GM19238 (cell line): ENCODE measurements at regions not wholly inside any gene's neighbourhood (a gene's known extent, or its start where the extent isn't known, plus 50 kb on each side); places are given as distances from the start of the nearest gene placed in this dataset.

Experiments used
- DNase-seq: peaks from one replicate; pipeline ENCODE4 v3.0.0; 2011; ENCODE audit warnings: low spot score; ENCODE audit not compliant: insufficient read length

DNA sequence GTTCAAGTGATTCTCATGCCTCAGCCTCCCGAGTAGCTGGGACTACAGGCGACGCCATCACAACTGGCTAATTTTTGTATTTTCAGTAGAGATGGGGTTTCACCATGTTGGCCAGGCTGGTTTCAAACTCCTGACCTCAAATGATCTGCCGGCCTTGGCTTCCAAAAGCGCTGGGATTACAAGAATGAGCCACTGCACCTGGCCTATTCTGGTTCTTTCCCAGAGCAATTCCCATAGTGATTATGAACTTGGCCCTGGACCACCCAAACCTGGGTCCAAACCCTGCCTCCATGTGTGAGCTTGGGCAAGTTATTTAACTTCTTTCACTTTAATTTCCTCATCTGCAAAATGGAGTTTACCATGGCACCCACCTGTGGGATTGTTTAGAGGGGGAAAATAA, 61.5 kb upstream of the HEPHL1 start:
- DNase-seq: no peak

DNA sequence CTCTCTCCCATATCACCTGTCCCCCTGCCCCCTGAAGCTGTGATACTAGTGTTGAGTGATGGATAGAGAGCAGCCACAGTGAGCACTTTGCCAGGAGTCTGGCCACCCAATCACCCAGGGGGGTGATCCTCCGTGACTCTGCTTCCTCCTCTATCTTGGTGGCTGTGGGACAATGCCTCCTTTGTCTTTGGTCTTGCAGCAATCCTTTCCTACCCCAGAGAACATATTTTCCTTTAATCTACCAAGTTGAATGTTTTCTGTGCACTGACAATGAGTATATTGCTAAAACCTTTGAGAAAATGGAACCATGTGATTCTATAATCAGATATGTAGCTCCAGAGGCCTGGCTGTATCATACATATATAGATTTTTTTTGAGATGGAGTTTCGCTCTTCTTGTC, 58.1 kb upstream of the HEPHL1 start:
- no peak for DNase-seq

DNA sequence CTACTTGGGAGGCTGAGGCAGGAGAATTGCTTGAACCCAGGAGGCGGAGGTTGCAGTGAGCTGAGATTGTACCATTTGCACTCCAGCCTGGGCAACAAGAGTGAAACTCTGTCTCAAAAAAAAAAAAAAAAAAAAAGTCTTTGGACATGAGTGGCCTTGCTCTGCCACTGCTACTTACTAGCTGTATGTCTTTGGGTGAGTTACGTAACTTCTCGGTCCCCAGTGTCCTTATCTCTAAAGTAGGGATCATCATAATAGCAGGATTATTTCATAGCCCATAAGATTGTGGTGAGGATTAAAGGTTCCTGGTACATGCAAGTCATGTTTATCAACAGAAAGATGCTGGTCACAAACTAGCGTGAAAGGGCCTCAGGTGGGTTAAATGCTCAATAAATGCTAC, 53.9 kb upstream of the HEPHL1 start:
- DNase-seq: no peak

DNA sequence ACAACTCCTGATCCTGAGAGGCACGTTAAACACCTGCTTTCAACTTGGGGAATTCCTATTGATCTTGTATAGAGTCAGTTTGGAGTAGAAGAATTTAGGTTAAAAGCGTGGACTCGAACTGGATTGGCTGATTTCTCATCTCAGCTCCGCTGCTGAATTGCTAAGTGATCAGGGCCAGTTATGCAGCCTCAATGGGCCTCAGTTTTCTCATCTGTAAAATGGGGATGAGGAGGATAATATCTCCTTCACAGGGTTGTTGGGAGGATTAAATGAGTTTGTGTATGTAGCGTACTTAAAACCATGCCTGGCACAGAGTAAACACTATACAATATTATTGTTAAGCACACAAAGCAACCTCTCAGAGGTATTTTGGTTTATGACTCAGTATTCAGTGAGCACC, 53.2 kb upstream of the HEPHL1 start:
- no peak for DNase-seq

DNA sequence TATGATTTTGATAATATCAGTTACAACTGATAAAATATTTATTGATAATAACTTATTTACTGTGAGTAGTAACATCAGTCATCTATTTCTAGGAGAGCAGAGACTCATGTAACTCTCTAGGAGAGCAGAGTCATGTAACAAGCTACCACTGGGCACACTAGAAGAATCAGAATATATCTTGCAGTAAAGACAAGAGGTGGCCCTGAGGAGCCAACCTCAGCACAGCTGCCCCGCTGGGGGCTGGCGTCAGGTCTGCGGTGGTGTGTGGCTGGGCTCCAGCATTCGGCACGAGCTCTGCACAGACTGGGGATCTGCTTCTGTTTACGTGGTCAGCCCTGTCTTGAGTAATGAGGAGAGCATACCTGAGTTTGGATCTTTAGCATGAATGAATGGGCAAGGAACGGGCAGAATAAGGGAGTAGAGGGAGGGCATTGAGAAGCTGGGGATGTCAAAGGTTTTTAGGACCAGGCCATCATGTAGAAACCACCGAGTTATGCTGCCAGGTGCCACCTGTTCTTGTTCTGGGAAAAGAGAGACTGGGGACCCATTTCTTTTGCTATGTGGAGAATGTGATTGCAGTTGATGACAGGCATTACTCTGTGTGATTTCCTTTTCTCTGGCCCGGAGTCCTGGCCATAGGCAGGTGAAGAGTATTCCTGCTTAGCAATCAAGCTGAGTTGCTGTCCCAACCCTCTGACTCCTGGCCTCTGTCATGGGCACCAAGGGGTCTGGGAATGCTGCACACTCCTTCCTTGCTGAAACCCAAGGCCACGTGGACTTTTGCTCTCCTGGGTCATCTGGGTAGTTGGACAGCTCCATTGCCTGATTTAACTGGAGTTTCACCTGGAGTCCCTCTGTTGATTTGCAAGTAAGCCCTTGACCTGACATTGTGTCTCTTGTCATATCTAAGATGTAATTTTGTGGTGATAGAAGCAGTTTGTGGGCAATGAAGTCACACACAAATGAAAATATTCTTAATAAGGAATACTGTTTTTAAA, 50.9 kb upstream of the HEPHL1 start:
- DNase-seq: no peak
